ENCODE measurements at regions not wholly inside any gene's neighbourhood (a gene's known extent, or its start where the extent isn't known, plus 50 kb on each side); places are given as distances from the start of the nearest gene placed in this dataset.
"Not testable (repeated sequence)": the region's sequence is repeated elsewhere in the genome, so short reads cannot be mapped to it uniquely, and the experiment has no call there.

DNA sequence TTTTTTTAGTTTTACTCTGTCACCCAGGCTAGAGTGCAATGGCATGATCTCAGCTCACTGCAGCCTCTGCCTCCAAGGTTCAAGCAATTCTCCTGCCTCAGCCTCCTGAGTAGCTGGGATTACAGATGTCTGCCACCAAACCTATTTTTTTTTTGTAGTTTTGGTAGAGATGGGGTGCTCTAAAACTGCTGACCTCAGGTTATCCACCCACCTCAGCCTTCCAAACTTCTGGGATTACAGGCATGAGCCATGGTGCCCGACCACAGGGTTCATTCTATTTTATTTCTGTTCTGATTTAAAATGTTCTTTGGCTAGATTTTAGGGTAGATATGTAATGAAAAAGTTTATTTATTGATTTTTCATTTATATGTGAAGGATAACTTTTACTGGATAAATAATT is 1062.8 kb upstream of the NOVA1 start:
- no peak for DNase-seq

DNA sequence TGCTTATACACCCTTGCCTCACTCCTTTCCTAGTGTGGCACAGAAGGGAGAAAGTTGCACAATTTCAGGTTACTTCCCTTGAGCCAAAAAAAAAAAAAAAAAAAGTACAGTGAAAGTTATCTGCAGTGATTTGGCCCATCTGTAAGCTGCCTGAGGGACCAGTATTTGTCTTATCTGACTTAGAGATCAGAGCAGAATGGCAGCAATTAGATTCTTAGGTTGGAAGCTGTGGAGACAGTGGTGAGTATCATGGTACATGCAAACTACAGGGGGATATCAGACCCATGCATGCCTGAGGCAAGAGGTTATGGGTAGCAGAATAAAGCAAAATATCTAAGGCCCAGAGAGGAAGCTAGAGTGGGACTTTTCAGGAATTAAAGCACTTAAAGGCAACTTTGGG is 1070.7 kb upstream of the NOVA1 start:
- DNase-seq, result no peak

DNA sequence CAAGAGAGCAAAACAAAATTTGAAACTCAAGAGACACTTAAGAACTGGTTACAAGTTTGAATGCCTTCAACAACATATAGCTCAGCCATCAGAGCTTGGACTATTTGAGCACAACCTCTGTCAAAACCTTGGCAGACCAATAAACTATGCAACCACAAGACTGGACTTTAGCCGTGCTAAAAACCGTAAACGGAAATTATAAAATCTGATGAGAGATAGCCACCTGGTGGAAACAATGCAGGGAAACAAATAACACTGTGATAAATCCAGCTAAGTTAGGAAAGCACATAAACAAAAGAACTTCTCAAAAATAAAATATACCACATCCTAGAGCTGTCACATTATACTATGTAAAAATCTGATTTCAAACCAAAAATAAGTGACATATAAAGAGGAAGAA is 1074.2 kb upstream of the NOVA1 start:
- DNase-seq, result no peak

DNA sequence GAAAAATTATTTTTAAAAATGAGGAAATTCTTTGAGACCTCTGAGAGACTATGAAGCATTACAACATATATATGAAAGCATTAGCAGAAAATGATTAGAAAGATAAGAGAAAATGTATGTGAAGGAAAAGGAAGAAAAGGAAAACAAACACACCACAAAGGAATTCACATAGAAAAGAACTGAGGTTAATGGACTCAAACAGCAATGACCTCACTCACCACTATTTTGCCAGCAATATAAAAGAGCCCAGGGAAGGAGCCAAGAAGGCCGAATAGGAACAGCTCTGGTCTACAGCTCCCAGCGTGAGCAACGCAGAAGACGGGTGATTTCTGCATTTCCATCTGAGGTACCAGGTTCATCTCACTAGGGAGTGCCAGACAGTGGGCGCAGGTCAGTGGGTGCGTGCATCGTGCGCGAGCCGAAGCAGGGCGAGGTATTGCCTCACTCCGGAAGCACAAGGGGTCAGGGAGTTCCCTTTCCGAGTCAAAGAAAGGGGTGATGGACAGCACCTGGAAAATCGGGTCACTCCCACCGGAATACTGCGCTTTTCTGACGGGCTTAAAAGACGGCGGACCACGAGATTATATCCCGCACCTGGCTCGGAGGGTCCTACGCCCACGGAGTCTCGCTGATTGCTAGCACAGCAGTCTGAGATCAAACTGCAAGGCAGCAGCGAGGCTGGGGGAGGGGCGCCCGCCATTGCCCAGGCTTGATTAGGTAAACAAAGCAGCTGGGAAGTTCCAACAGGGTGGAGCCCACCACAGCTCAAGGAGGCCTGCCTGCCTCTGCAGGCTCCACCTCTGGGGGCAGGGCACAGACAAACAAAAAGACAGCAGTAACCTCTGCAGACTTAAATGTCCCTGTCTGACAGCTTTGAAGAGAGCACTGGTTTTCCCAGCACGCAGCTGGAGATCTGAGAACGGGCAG is 1075.2 kb upstream of the NOVA1 start:
- not testable (repeated sequence) for DNase-seq

DNA sequence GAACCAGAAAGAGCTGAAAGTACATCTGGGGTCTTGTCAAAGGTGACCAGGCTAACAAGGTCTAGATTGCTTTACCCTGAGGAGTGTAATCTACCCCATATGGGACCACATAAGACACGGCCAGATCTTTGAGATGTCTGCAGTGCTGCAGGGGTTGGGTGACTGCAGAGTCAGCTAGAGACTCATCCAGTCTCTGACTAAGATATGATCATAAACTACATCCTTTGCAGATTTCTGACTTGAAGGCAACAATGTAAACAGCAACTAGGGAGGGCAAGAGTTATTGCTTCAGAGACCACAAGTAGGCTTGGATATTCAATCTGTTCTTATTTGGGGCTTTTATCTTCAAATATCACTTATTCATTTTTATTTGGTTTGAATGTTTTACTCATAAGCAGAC is 1080.5 kb upstream of the FOXG1 start:
- no peak for DNase-seq

DNA sequence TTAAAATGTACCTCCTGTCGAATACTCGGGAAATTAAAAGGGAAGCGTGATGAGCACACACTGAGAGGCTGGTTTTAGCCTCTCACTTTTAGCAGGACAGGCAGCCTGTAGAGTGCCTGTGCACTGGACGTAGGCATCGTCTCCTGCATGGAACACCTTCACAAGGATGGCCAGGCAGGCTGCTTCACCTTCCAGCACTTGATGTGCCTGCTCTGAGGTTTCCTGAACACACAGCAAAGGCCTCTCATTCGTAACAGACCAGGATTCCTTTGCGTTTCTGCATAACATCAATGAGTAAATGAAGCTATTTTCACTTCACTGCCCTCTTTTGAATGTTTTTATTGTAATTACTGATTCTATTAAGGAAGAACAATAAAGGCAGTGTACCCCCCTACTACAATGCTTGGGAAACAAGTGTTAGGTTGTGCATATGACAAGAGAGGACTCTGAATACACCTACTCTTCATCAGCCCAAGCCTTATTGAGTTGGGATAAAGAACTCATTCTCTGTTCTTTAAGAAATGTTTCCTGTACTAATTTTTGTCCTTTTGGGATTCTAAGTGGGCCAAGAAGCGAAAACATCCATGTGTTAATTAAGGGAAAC is 1077.6 kb upstream of the FOXG1 start:
- no peak for DNase-seq

DNA sequence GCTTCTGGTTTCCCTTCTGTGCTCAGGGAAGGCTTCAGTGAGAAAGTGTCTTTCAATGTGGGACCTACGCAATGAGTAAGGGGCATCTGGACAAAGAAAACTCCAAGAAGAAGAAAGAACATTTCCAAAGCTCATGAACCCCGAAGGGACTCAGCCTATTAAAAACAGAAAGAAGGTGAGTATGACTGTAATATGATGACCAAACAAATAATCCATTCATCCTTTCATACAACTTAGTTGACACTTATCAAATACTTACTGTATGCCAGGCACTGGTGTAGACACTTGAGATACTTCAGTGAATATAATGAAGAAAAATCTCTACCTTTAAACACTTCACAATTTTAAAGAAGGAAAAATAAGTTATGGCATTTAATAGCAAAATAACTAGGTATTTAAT is 1054.2 kb upstream of the FOXG1 start:
- DNase-seq, result no peak

DNA sequence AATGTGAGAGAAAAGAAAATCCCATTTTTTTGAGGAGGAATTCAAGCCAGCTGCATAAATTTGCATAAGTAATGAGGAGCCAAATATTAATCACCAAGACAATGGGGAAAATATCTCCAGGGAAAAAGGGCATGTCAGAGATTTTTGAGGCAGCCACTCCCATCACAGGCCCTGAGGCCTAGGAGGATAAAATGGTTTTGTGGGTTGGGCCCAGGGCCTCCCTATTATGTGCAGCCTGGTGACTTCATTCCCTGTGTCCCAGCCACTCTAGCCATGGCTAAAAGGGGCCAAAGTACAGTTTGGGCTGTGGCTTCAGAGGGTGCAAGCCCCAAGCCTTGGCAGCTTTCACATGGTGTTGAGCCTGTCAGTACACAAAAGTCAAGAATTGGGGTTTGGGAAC is 1051.0 kb upstream of the FOXG1 start:
- DNase-seq, result no peak

DNA sequence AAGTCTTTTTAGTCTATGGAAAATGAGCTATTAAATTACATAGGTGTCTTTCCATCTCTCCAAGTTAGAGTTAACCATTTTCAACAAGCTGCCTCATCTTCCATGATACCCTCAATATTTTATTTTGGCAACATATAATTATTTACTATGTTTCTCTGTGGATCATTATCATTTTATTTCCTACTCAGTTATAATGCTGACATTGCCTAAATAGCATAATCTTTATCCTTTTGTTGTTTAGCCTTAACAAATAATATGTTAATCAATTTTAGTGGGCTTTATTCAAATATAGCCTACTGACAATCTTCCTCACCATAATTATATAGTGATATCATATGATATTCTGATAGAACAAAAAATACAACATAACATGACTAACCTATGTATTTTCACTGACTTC is 1044.8 kb upstream of the FOXG1 start:
- DNase-seq, result no peak

DNA sequence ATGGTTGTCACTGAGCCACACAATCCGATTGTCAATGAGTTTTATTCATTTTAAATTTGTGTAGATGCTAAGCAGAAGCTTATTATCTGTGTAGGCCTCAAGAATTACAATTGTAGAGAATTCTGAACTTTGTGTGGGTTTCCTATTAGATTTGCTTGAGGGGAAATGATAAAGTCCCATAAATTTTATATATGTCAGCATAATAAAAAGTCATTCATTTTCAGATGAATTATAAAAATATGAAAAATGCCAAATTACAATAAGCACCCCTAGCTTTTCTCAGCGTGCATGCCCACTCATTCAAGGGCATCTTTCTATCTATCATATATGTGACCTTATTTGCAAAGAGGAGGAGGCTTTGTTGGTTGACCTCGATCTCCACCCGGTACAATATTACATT is 1041.1 kb upstream of the FOXG1 start:
- no peak for DNase-seq

DNA sequence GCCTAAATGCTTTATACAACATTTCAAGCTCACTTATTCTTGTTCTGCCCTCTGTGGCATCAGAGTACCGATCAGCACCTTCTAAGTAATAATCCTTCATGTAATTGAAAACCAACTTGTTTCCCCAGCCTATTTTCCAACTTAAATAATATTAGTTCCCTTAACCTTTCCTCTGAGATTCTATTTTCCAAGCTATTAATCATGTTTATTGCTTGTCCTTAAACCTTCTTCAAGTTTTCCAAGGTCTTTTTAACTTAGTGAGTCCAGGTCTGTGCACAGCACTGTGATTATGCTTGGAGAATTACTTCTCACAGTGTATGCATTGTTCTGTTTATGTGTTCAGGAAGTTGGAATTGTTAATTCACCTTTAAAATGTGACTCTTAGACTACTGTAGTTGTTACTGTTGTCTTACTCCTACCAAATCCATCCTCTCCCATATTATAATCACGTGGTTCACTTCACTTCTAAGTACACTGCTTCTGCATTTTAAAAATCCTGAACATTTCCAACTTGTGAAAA is 1039.3 kb upstream of the FOXG1 start:
- no peak for DNase-seq

DNA sequence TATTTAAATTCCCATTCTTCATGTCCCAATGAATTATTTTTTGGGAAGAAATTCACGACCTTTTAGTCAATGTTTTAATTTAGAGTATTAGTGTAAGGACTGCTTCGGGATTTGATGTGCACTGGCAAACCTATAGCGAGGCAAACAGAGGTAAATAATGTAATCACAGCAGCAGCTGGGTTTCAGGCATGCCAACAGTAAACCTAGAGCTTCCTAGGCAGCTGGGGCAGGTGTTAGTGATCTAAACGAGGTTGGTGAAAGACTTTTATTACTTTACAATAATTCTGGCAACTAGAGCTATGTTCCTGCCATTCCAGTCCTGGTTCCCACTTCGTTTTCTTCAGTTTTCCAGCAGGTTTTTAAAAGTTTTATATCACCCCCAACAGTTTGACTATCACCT is 1036.4 kb upstream of the FOXG1 start:
- DNase-seq, result no peak

DNA sequence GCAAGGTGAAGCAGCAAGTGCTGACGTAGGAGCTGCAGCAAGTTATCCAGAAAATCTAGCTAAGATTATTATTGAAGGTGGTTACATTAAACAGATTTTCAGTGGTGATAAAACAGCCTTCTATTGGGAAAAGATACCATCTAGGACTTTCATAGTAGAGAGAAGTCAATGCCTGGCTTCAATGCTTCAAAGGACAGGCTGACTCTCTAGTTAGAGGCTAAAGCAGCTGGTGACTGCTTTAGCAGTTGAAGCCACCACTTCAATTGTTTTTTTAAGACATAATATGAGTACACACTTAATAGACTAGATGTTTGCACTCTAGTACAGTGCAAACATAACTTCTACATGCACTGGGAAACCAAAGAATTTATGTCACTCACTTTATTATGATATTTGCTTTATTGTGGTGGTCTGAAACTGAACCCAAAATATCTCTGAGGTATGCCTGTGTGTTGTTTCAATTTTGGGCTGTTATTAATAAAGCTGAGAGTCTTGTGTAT is 1026.9 kb upstream of the FOXG1 start:
- DNase-seq, result no peak

DNA sequence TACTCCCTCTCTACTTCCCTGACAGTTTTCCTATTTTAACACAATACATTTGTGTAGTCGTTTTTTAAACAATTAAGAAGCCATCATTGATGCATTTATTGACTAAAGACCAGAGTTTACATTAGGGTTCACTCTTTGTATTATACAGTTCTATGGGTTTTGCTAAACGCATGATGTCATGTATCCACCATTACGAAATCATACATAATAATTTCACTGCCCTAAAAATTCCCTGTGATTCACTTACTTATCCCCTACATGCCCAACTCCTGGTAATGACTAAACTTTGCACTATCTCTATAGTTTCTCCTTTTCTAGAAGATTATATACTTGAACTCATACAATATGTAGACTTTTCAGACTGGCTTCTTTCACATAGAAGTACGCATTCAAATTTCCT is 1016.5 kb upstream of the FOXG1 start:
- DNase-seq, result no peak

DNA sequence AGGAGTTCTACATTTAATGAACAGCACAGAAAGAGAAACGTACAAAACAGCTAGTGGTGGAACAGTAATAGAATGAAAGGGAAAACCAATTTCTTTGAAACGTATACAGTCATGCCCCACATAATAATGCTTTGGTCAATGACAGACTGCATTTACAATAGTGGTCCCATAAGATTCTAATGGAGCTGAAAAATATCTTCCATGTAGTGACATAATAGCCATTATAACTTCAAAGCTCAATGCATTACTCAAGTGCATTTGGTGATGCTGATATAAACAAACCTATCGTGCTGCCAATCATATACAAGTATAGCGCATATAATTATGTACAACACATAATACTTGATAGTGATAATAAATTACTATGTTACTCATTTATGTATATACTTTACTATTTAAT is 1008.9 kb upstream of the FOXG1 start:
- not testable (repeated sequence) for DNase-seq

DNA sequence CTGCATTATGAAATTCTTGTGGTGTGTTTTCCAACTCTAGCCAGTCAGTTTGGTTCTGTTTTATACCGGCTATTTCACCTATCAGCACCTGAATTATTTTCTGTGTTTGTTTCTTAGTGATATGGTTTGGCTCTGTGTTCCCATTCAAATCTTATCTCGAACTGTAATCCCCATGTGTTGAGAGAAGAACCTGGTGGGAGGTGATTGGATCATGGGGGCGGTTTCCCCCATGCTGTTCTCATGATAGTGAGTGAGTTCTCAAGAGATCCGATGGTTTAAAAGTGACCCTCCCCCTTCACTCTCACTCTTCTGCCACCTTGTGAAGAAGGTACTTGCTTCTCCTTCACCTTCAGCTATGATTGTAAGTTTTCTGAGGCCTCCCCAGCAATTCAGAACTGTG is 1006.2 kb upstream of the FOXG1 start:
- DNase-seq, result not testable (repeated sequence)

DNA sequence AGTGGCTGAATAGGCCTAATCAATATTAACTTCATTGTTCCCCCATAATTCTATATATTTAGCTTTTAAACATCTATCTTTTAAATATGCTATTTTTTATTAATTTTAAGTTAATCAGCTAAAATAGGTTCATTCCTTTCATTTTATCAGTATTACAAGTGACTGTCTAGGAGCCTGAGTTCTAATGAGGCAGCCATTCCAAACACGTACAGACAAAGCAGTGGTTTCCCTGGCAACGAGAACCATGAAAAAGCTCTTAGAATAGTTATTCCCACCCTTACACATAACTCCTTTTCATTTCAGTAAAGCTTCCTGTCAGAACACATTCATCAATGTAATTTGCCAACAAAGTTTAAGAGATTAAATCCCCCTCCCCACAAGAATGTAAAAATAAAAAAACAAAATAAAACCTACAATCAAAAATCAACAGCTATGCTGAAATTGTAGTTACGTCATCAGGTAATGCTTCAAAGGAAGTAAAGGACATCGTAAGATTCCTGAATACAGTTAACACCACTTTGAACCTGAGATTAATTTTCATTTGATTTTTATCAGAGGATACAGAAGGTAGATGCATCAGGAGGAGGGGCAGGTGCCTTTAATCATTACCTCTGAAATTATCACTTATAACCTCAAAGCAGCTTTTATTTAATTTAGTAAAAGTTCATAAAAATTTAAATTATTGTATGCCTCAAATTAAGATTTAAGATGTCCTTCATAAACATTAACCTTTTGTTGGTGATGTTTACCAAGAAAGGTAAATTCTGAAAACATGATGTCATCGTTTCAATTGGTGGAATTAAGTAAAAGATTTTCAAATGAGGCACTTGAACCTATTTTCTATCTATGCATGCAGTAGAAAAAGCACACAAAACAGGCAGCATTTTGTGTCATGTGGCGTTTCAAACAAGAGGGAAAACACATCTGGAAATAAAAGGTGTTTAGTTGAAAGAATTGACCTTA is 967.2 kb upstream of the FOXG1 start:
- DNase-seq, result not testable (repeated sequence)

DNA sequence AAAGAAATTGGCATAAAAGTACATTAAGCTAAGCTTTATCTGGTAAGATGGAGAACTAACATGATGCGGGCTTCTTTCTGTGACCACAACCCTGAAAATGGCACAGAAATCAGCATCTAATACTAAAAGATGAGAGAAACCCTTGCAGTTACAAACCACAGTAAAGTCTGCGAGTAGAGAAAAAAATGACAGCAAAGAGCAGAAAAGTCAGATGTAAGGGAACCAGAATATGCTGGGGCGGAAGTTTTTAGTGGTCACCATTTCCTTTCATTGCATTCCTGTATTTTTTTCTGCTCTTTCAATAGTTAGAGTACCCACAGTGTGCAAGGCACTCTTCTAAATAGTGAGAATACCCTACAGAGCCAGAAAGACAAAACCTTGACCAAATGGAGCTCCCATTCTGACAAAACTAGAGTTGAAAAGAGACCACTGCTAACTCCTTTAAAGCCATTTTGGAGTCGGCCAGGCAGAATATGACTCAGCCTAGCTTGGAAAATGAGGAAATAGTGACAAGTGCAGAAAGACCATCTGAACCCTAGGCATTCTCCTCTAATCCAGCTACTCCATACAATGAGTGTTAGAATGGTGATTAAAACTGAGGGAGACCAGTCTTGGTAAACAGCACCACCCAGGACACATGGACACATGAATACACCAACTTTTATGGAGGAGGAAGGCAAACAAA is 948.7 kb upstream of the FOXG1 start:
- DNase-seq, result not testable (repeated sequence)

DNA sequence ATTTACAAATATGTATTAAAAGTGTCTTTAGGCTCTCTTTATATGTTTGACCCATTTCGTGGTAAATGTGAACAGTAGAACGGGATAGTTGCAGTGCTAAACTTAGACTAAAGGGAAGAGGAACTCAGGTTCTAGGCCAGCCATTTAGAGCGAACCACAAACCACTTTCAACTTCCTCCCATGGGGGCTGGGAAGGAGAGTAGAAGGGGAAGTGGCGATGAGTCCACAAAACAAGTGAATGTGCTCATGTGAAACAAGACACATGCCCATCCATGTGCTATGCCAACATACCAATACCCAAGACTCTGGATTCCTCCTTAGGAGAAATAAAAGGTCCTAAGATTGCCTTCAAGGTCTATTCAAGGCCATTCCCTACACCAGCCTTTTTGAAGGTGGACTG is 940.4 kb upstream of the FOXG1 start:
- DNase-seq, result not testable (repeated sequence)

DNA sequence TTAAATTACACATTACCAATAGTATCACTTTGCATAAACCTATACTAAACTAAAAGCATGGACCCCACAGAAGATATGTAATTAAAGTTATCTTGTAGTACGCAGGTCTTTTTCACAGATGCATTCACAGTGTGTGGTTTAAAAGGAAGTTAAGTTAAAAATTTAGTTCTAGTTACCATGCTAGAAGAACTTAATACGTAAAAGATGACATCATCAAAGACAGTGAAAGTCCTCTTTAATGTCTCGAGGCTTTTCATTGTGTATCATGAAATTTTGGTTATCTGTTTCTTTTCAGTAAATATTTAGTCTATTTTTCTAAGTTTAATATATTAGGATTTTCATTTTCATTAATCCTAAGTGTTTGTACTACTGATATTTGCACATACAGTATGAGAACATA is 934.6 kb upstream of the FOXG1 start:
- not testable (repeated sequence) for DNase-seq

DNA sequence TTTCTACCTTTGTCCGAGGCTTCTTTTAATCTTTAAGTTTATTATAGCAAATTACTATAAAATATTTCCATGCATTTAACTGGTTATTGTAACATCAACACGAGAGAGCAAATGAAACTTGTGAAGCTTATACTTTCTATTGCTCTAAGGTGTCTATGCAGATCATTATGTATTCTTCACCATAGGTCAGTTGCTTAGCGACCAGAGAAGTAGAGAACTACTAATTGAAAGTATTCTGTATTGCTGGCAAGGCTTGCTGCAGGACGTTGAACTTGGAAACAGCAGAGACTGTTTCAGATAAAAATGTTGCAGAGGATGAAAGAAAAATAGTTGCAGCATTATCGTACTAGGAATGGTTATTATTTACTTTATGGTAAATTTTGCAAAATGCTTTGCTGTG is 933.6 kb upstream of the FOXG1 start:
- DNase-seq, result not testable (repeated sequence)

DNA sequence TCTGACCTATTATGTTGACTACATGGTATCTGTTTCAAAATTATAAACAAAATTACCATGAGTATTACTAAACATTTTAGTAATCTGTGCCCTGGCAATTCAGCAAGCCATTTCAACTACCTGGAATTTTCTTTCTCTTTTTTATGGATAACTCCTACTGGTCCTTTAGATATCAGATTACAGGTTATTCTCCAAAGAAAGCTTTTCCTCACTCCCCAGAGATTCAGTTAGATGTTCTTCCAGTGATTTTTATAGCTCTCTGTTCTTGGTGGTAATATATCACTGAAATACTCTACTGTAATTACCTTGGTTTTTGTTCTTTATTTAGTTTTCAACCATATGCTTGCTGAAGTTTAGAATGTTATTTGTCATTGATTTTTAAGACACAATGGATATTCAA is 930.2 kb upstream of the FOXG1 start:
- DNase-seq, result no peak

Data from kidney glomerular epithelial cell (primary cell).